Keratinocyte (primary cell): ENCODE measurements at regions not wholly inside any gene's neighbourhood (a gene's known extent, or its start where the extent isn't known, plus 50 kb on each side); places are given as distances from the start of the nearest gene placed in this dataset.
A peak's percentile ranks its signal among the peaks of the same experiment; 100 is the strongest.

Experiments used
- DNase-seq: peaks from one replicate; pipeline ENCODE4 v3.0.0-alpha.2; 2011; ENCODE audit warnings: low read depth, missing footprints, low spot score
- FAIRE-seq: peaks from 2 replicates; lab custom pipeline; 2011; peaks lifted over from hg19 to GRCh38; lab: Jason Lieb, UNC
- H2AFZ ChIP-seq: 2 replicates; pipeline ENCODE4 v1.6.0; 2012; ENCODE audit warnings: low read length, control low read depth, inconsistent platforms; ENCODE audit not compliant: control insufficient read depth
- H3K27ac ChIP-seq: 2 replicates; pipeline ENCODE4 v1.5.1; 2011; ENCODE audit warnings: low read length; ENCODE audit not compliant: control insufficient read depth, insufficient read depth
- H3K27me3 ChIP-seq: 3 replicates; pipeline ENCODE4 v1.6.0; 2011; ENCODE audit warnings: low read length; ENCODE audit not compliant: control insufficient read depth, insufficient read depth; ENCODE audit errors: extremely low read depth
- H3K36me3 ChIP-seq, 2 experiments: 2 replicates in 1 of 2; 3 replicates in 1 of 2; pipeline ENCODE4 v1.5.1; 2011; ENCODE audit warnings: low read length in 2 of 2, mild to moderate bottlenecking in 1 of 2; ENCODE audit not compliant: control insufficient read depth in 2 of 2, insufficient read depth in 2 of 2; ENCODE audit errors: extremely low read depth in 1 of 2
- H3K4me1 ChIP-seq: 3 replicates; pipeline ENCODE4 v1.5.1; 2011; ENCODE audit warnings: low read length; ENCODE audit not compliant: control insufficient read depth, insufficient read depth; ENCODE audit errors: extremely low read depth
- H3K4me2 ChIP-seq: 3 replicates; pipeline ENCODE4 v1.6.0; 2011; ENCODE audit warnings: low read depth, low read length; ENCODE audit not compliant: control insufficient read depth, insufficient read depth; ENCODE audit errors: extremely low read depth
- H3K4me3 ChIP-seq, 3 experiments: fragments of 200-600 bp in 1 of 3; sonication (generic) in 1 of 3; 2 replicates in 2 of 3; 3 replicates in 1 of 3; pipeline ENCODE4 v1.5.1; 2011 to 2016; ENCODE audit warnings: low read length in 3 of 3, mild to moderate bottlenecking in 3 of 3, control low read depth in 2 of 3, inconsistent platforms in 1 of 3, low read depth in 1 of 3, mixed read lengths in 1 of 3, mixed run types in 1 of 3, moderate library complexity in 1 of 3; ENCODE audit not compliant: control insufficient read depth in 2 of 3, insufficient read depth in 2 of 3; ENCODE audit errors: extremely low read depth in 1 of 3
- H3K79me2 ChIP-seq: 2 replicates; pipeline ENCODE4 v1.6.0; 2012; ENCODE audit warnings: low read length; ENCODE audit not compliant: control insufficient read depth, insufficient read depth
- H3K9ac ChIP-seq: 3 replicates; pipeline ENCODE4 v1.6.0; 2011; ENCODE audit warnings: low read length; ENCODE audit not compliant: control insufficient read depth, insufficient read depth; ENCODE audit errors: extremely low read depth
- H3K9me1 ChIP-seq: 3 replicates; pipeline ENCODE4 v1.6.0; 2011; ENCODE audit warnings: low read length; ENCODE audit not compliant: control insufficient read depth, insufficient read depth; ENCODE audit errors: extremely low read depth
- H3K9me3 ChIP-seq: 2 replicates; pipeline ENCODE4 v1.5.1; 2012; ENCODE audit warnings: low read depth, low read length; ENCODE audit not compliant: control insufficient read depth
- H4K20me1 ChIP-seq: 3 replicates; pipeline ENCODE4 v1.6.0; 2011; ENCODE audit warnings: low read length; ENCODE audit not compliant: control insufficient read depth, insufficient read depth; ENCODE audit errors: extremely low read depth
- EZH2 ChIP-seq: IDR thresholded peaks from one replicate; pipeline ENCODE4 v1.6.1; 2012; ENCODE audit warnings: inconsistent platforms, mild to moderate bottlenecking, low read length, moderate library complexity
- dilution Hi-C: fragments of 300-500 bp; cut with MboI; formaldehyde crosslinking; loops from one replicate; pipeline ENCODE4 v1.7.0; 2020; ENCODE audit warnings: low sequenced_read_pairs; ENCODE audit not compliant: extremely low pct_ligation_motif_present
- TF ChIP-seq, protein P1 (sequence below), 3 experiments: IDR thresholded peaks in 1 of 3; conservative IDR thresholded peaks in 1 of 3; optimal IDR thresholded peaks in 1 of 3; 2 replicates in 2 of 3; 3 replicates in 1 of 3; pipeline versions ENCODE3 to v1.5.1; 2011; ENCODE audit warnings: low read length in 3 of 3, mild to moderate bottlenecking in 3 of 3, moderate library complexity in 2 of 3, control low read depth in 1 of 3, inconsistent platforms in 1 of 3; ENCODE audit not compliant: insufficient read depth in 2 of 3; ENCODE audit errors: extremely low read depth in 1 of 3

DNA sequence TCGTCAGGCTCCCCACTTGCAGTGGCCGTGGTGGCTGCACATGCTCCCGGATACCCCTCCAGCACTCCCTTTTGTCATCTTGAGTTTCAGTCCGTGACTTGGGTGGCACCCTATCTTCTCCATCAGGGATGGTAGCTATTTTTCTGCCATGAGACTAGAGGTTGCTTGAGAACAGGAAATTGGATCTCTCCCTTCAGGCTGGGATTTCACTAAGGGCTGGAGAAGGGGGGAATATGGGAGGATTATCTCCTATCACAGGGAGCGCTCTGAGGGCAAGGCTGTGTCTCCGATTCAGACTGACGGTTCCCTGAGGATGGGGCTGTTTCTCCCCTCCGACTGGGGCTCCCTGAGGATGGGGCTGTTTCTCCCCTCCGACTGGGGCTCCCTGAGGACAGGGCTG is 123.1 kb downstream of the MRPL14 start:
- Histone ChIP-seq H2AFZ (no peak overlapping the region), H3K9ac (no peak overlapping the region), H3K9me1 (no peaks in the 10 kb centered on the region), H3K4me2 (no peak overlapping the region), H3K79me2 (no peaks in the 10 kb centered on the region), H3K27ac (no peak overlapping the region), H3K4me3 (no peak overlapping the region), H3K4me1 (peaks cover 10% of the 10 kb centered on the region), H4K20me1 (no peaks in the 10 kb centered on the region), H3K27me3 (peaks cover 21% of the 10 kb centered on the region), H3K36me3 (no peaks in the 10 kb centered on the region), H3K9me3 (no peaks in the 10 kb centered on the region)
- FAIRE-seq (no peak), DNase-seq (no peak)
- dilution Hi-C loops: no loop called here
- no peak for TF ChIP-seq EZH2
- TF ChIP-seq, protein P1, sequence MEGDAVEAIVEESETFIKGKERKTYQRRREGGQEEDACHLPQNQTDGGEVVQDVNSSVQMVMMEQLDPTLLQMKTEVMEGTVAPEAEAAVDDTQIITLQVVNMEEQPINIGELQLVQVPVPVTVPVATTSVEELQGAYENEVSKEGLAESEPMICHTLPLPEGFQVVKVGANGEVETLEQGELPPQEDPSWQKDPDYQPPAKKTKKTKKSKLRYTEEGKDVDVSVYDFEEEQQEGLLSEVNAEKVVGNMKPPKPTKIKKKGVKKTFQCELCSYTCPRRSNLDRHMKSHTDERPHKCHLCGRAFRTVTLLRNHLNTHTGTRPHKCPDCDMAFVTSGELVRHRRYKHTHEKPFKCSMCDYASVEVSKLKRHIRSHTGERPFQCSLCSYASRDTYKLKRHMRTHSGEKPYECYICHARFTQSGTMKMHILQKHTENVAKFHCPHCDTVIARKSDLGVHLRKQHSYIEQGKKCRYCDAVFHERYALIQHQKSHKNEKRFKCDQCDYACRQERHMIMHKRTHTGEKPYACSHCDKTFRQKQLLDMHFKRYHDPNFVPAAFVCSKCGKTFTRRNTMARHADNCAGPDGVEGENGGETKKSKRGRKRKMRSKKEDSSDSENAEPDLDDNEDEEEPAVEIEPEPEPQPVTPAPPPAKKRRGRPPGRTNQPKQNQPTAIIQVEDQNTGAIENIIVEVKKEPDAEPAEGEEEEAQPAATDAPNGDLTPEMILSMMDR (optimal IDR thresholded peaks at IDR 0.05 in 1 of 3, IDR thresholded peaks at IDR 0.05 in 1 of 3, conservative IDR thresholded peaks at IDR 0.05 in 1 of 3; ENCODE audit: extremely low read depth in 1 of 3, insufficient read depth in 2 of 3, low read length in 3 of 3): no peak

DNA sequence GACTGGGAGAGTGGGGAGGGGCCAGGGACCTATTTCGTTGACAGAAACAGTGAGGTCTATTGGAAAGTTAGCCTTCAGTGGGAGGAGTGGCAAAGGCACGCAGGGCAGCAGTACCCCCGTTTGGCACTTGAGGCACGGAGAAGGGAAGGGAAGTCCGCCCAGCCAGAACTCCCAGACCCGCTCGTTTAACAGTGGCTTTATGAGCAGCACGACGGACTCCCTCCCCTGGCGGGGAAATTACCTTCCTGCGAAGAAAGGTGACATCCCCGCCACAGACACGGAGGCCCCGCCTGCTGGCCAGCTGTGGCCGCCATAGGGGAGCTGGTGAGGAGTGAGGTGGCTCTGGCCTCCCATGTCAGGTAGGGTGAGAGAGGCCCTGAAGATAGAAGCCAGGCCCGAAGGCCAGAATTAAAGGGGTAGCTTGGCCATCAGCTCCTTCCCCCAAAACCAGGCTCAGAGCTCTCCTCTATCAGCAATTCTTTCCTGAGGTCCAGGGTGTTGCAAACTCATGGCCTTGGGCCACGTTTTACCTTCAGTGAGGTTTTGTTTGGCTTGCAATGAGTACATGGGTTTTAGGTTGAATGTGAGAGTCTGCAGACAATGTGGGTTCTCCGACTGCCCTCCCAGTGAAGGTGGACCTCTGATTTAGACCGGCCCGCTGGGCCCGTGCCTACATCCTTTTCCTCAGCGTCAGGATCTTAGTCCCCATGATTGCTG is 123.7 kb downstream of the MRPL14 start:
- Histone ChIP-seq H3K9ac (no peak overlapping the region), H3K9me3 (no peaks in the 10 kb centered on the region), H3K4me2 (peak overlapping the region; percentile 76), H4K20me1 (no peaks in the 10 kb centered on the region), H3K27ac (no peak overlapping the region), H3K27me3 (peaks cover 21% of the 10 kb centered on the region), H3K9me1 (no peaks in the 10 kb centered on the region), H3K4me1 (peaks cover 10% of the 10 kb centered on the region), H3K36me3 (no peaks in the 10 kb centered on the region), H3K4me3 (peak overlapping the region in 2 of 3 experiments; percentile 51 to 57), H2AFZ (no peak overlapping the region), H3K79me2 (no peaks in the 10 kb centered on the region)
- DNase-seq (no peak), FAIRE-seq (no peak)
- no peak for TF ChIP-seq EZH2
- dilution Hi-C loops: no loop called here
